NB4 (cell line): ENCODE measurements at regions not wholly inside any gene's neighbourhood (a gene's known extent, or its start where the extent isn't known, plus 50 kb on each side); places are given as distances from the start of the nearest gene placed in this dataset.

ENCODE experiments used
- DNase-seq: peaks from one replicate; pipeline ENCODE4 v3.0.0; 2010; ENCODE audit warnings: low read depth
- H3K4me3 ChIP-seq: one replicate; pipeline ENCODE4 v1.5.1; 2011; ENCODE audit warnings: mild to moderate bottlenecking, low read depth, low read length, moderate library complexity
- CTCF ChIP-seq: IDR thresholded peaks from one replicate; pipeline ENCODE4 v1.5.1; 2012; ENCODE audit warnings: low read depth, low read length
- MAX ChIP-seq: IDR thresholded peaks from 2 replicates; pipeline ENCODE4 v1.6.1; 2011; ENCODE audit warnings: low read depth, low read length
- MYC ChIP-seq: IDR thresholded peaks from 2 replicates; pipeline ENCODE4 v1.6.1; 2011; ENCODE audit warnings: low read depth, low read length
- POLR2A ChIP-seq: IDR thresholded peaks from 2 replicates; pipeline ENCODE4 v1.6.1; 2011; ENCODE audit warnings: mild to moderate bottlenecking; ENCODE audit not compliant: insufficient read length; ENCODE audit errors: extremely low read depth

GRCh38 chr2:128380061-128380889 lies 61.6 kb upstream of the HS6ST1 start:
- no peak overlapping the region for H3K4me3 ChIP-seq
- TF ChIP-seq MYC (no peak), MAX (no peak), POLR2A (no peak), CTCF (no peak)
- DNase-seq: no peak

GRCh38 chr2:128380961-128381938 lies 62.6 kb upstream of the HS6ST1 start:
- no peak for DNase-seq
- no peak overlapping the region for H3K4me3 ChIP-seq

GRCh38 chr2:128384446-128384845 lies 65.8 kb upstream of the HS6ST1 start:
- TF ChIP-seq MYC (no peak), CTCF (no peak), POLR2A (no peak), MAX (no peak)
- DNase-seq: no peak
- no peak overlapping the region for H3K4me3 ChIP-seq

More at GRCh38 chr2:128380961-128381938, 62.6 kb upstream of the HS6ST1 start:
- TF ChIP-seq POLR2A: no peak
- no peak for TF ChIP-seq MYC
- no peak for TF ChIP-seq CTCF
- no peak for TF ChIP-seq MAX

- TF ChIP-seq POLR2A (no peak), MAX (no peak), MYC (no peak), CTCF (no peak)
- no peak overlapping the region for H3K4me3 ChIP-seq
- DNase-seq: no peak
Measured at GRCh38 chr2:128384956-128385355, 66.3 kb upstream of the HS6ST1 start.

- no peak overlapping the region for H3K4me3 ChIP-seq
- no peak for TF ChIP-seq POLR2A
- no peak for TF ChIP-seq MYC
- no peak for TF ChIP-seq MAX
- no peak for TF ChIP-seq CTCF
- no peak for DNase-seq
Measured at GRCh38 chr2:128385365-128385764, 66.7 kb upstream of the HS6ST1 start.
